K562 (cell line): ENCODE measurements at regions not wholly inside any gene's neighbourhood (a gene's known extent, or its start where the extent isn't known, plus 50 kb on each side); places are given as distances from the start of the nearest gene placed in this dataset.
A peak's percentile ranks its signal among the peaks of the same experiment; 100 is the strongest.

Experiments
- ATAC-seq: fragments of 200-7000 bp; cut with Tn5 transposase; 3 replicates; pipeline ENCODE4 v1.9.1; 2020; ENCODE audit warnings: moderate library complexity
- BruUV-seq: library from RNA; stranded (reverse); fragments of 400-500 nt; replicated peaks from 2 replicates; lab custom pipeline; 2021; lab: Mats Ljungman, UMichigan
- CTCF ChIA-PET: fragments of 300-600 bp; formaldehyde crosslinking; extraction: SDS; loops from one replicate; lab custom pipeline; 2021; ENCODE audit warnings: low intra/inter-chr PET ratio; lab: Yijun Ruan, JAX
- POLR2A ChIA-PET: fragments of 300-600, 350-650 bp; sonication (Branson Sonifier 250); formaldehyde crosslinking; extraction: SDS; loops from one replicate; lab custom pipeline; 2021; ENCODE audit warnings: antibody characterized with exemption, inconsistent platforms; lab: Yijun Ruan, JAX
- DNase-seq, 4 experiments: peaks; one replicate each; pipeline versions ENCODE4 v3.0.0 to v3.0.0-alpha.2; 2011 to 2018; ENCODE audit warnings: low spot score in 3 of 4, mixed read lengths in 3 of 4; ENCODE audit errors: extremely low read depth in 1 of 4
- FAIRE-seq: peaks from 2 replicates; lab custom pipeline; 2011; peaks lifted over from hg19 to GRCh38; lab: Jason Lieb, UNC
- H2AFZ ChIP-seq: 2 replicates; pipeline ENCODE4 v1.6.0; 2011; ENCODE audit warnings: low read depth, low read length, control low read depth, inconsistent platforms
- H3K27ac ChIP-seq: fragments of 200-600 bp; 3 replicates; pipeline ENCODE4 v1.8.0; 2011; ENCODE audit warnings: low read depth, mild to moderate bottlenecking, control low read depth, inconsistent platforms, low read length, moderate library complexity, mixed read lengths; ENCODE audit errors: extremely low read depth
- H3K27me3 ChIP-seq, 2 experiments: fragments of 300-600 bp in 1 of 2; 2 replicates in 1 of 2; 3 replicates in 1 of 2; pipeline versions ENCODE4 v1.6.0 to v1.8.0; 2011; ENCODE audit warnings: inconsistent platforms in 2 of 2, low read length in 2 of 2, mild to moderate bottlenecking in 1 of 2, mixed read lengths in 1 of 2, moderate library complexity in 1 of 2; ENCODE audit not compliant: control insufficient read depth in 2 of 2, insufficient read depth in 2 of 2
- H3K36me3 ChIP-seq: fragments of 300-600 bp; 3 replicates; pipeline ENCODE4 v1.8.0; 2011; ENCODE audit warnings: mild to moderate bottlenecking, low read length, inconsistent platforms; ENCODE audit not compliant: control insufficient read depth, insufficient read depth
- H3K4me1 ChIP-seq, 2 experiments: fragments of 200-600 bp in 1 of 2; replicated peaks in 1 of 2; 2 replicates in 1 of 2; 3 replicates in 1 of 2; pipeline versions ENCODE4 v1.5.1 to v1.8.0; 2011; ENCODE audit warnings: inconsistent platforms in 2 of 2, low read length in 2 of 2, mild to moderate bottlenecking in 1 of 2, mixed read lengths in 1 of 2, moderate library complexity in 1 of 2; ENCODE audit not compliant: control insufficient read depth in 2 of 2, insufficient read depth in 2 of 2
- H3K4me2 ChIP-seq: 2 replicates; pipeline ENCODE4 v1.6.1; 2011; ENCODE audit warnings: low read length, control low read depth, inconsistent platforms, mixed read lengths; ENCODE audit not compliant: insufficient read depth
- H3K4me3 ChIP-seq: fragments of 200-600 bp; sonication (generic), shearing (Covaris generic); 2 replicates; pipeline ENCODE4 v1.5.1; 2016; ENCODE audit warnings: control low read depth, inconsistent platforms
- H3K79me2 ChIP-seq: fragments of 200-600 bp; 3 replicates; pipeline ENCODE4 v1.8.0; 2011; ENCODE audit warnings: low read length, inconsistent platforms; ENCODE audit not compliant: control insufficient read depth, insufficient read depth
- H3K9ac ChIP-seq, 2 experiments: 2 replicates each; pipeline versions ENCODE4 v1.6.0 to v1.6.1; 2011; ENCODE audit warnings: low read depth in 2 of 2, low read length in 2 of 2, control low read depth in 1 of 2, inconsistent platforms in 1 of 2, mild to moderate bottlenecking in 1 of 2, mixed read lengths in 1 of 2; ENCODE audit not compliant: insufficient read depth in 1 of 2
- H3K9me1 ChIP-seq: one replicate; pipeline ENCODE4 v1.6.0; 2011; ENCODE audit warnings: inconsistent platforms, mild to moderate bottlenecking, low read length, moderate library complexity; ENCODE audit not compliant: control insufficient read depth, insufficient read depth
- H3K9me3 ChIP-seq: replicated peaks from 2 replicates; pipeline ENCODE4 v1.5.1; 2011; ENCODE audit warnings: low read depth, low read length, inconsistent platforms; ENCODE audit not compliant: control insufficient read depth, insufficient read depth
- H4K20me1 ChIP-seq: replicated peaks from 2 replicates; pipeline ENCODE4 v1.6.1; 2011; ENCODE audit warnings: low read length, inconsistent platforms, mixed read lengths; ENCODE audit not compliant: control insufficient read depth, insufficient read depth
- ATF1 ChIP-seq, 2 experiments: fragments of 450-650 bp in 1 of 2; IDR thresholded peaks; 2 replicates each; pipeline ENCODE4 v1.6.1; 2016; ENCODE audit warnings: missing compliant biosample characterization in 1 of 2, missing genetic modification characterization in 1 of 2
- SMAD3 ChIP-seq: fragments of 450-650 bp; formaldehyde crosslinking; conservative IDR thresholded peaks from 2 replicates; pipeline ENCODE4 v1.4.0; 2020; ENCODE audit warnings: mild to moderate bottlenecking
- WGBS: fragments of 100-300 bp; shearing (Covaris generic); methylation state at CpG from one replicate; pipeline ENCODE4 v1.1.6; 2016; ENCODE audit warnings: low coverage, mixed read lengths; ENCODE audit not compliant: insufficient coverage; ENCODE audit errors: missing lambda C conversion rate; 5-methylcytosine and 5-hydroxymethylcytosine counted together
- in situ Hi-C: fragments of 300-500 bp; cut with MboI; formaldehyde crosslinking; loops from 4 replicates; pipeline ENCODE4 v1.15.0; 2018; ENCODE audit warnings: inconsistent platforms, mixed read lengths
- intact Hi-C: fragments of 100-400 bp; cut with micrococcal nuclease; formaldehyde crosslinking; loops from 2 replicates; pipeline ENCODE4 v1.14.2; 2022
- TF ChIP-seq, protein P1 (sequence below), 2 experiments: fragments of 450-650 bp; formaldehyde crosslinking in 1 of 2; IDR thresholded peaks; 2 replicates each; pipeline versions ENCODE4 v1.4.0 to v1.6.1; 2014 to 2020; ENCODE audit warnings: mild to moderate bottlenecking in 2 of 2, borderline replicate concordance in 1 of 2, low read depth in 1 of 2
- TF ChIP-seq, protein P2 (sequence below): fragments of 450-650 bp; IDR thresholded peaks from 2 replicates; pipeline ENCODE4 v1.7.0; 2016; ENCODE audit warnings: borderline replicate concordance
- TF ChIP-seq, protein P3 (sequence below): fragments of 250-450 bp; sonication (Bioruptor Pico); IDR thresholded peaks from 2 replicates; pipeline ENCODE4 v1.8.0; 2022; ENCODE audit warnings: moderate library complexity, mild to moderate bottlenecking, inconsistent platforms

DNA sequence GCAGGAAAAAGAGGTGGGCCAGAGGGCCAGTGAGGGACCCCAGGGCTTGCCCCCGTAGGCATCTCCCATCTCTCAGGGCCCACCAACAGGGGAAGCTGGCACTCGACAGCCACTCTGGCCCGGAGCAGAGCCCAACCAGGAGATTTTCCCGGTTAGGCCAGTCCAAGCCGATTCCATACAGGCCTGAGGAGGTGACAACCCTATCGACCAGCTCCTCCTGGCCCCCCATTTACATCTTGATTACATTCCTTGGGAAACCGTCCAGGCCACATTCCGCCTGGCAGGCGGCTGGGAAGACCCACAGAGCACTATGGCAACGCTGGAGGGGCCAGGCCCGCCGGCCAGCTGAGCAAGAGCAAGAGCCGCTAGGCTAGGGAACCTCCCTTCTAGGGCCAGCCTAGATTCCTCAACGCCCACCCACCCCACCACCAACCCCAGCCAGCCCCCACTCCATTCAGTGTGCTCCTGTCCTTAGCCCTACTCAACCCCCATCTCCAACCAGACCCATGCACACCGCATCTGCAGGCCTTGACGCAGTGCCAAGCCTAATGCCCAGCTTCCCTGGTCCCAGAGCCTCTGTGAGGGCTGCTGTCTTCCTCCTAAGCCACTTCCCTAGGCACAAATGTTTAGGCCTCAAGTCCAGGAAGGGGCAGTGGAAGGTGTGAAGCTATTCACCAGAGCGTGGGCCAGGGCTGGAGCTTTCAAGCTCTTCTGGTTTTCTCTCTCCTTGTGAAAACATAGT is 161.2 kb downstream of the EFNB1 start:
- Histone ChIP-seq H3K9ac (no peak overlapping the region; a peak in 1 of 4 replicates), H3K27ac (no peak overlapping the region), H3K79me2 (no peaks in the 10 kb centered on the region), H3K9me1 (no peaks in the 10 kb centered on the region), H2AFZ (no peak overlapping the region), H3K4me3 (no peak overlapping the region), H3K36me3 (no peaks in the 10 kb centered on the region), H3K9me3 (no peaks in the 10 kb centered on the region), H3K4me2 (no peak overlapping the region), H3K4me1 (no peaks in the 10 kb centered on the region; a peak in 1 of 5 replicates), H3K27me3 (peaks cover 0 to 10% of the 10 kb centered on the region in 2 experiments; a peak in 1 of 5 replicates), H4K20me1 (no peaks in the 10 kb centered on the region)
- DNase-seq (peak in 1 of 4 experiments; percentile 4), ATAC-seq (no peak; the same call in 1 of the 3 replicates), FAIRE-seq (no peak)
- WGBS = 3% methylated on average over 9 of the region's 17 CpGs
- ChIA-PET POLR2A (no interaction called here), CTCF (no interaction called here)
- intact Hi-C loops (no loop called here), in situ Hi-C loops (no loop called here)
- TF ChIP-seq, protein P1, sequence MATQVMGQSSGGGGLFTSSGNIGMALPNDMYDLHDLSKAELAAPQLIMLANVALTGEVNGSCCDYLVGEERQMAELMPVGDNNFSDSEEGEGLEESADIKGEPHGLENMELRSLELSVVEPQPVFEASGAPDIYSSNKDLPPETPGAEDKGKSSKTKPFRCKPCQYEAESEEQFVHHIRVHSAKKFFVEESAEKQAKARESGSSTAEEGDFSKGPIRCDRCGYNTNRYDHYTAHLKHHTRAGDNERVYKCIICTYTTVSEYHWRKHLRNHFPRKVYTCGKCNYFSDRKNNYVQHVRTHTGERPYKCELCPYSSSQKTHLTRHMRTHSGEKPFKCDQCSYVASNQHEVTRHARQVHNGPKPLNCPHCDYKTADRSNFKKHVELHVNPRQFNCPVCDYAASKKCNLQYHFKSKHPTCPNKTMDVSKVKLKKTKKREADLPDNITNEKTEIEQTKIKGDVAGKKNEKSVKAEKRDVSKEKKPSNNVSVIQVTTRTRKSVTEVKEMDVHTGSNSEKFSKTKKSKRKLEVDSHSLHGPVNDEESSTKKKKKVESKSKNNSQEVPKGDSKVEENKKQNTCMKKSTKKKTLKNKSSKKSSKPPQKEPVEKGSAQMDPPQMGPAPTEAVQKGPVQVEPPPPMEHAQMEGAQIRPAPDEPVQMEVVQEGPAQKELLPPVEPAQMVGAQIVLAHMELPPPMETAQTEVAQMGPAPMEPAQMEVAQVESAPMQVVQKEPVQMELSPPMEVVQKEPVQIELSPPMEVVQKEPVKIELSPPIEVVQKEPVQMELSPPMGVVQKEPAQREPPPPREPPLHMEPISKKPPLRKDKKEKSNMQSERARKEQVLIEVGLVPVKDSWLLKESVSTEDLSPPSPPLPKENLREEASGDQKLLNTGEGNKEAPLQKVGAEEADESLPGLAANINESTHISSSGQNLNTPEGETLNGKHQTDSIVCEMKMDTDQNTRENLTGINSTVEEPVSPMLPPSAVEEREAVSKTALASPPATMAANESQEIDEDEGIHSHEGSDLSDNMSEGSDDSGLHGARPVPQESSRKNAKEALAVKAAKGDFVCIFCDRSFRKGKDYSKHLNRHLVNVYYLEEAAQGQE (IDR thresholded peaks at IDR 0.05; ENCODE audit: borderline replicate concordance) = no peak
- TF ChIP-seq, protein P1 (CRISPR knock-in tag; IDR thresholded peaks at IDR 0.05; ENCODE audit: low read depth) = no peak
- TF ChIP-seq, protein P2, sequence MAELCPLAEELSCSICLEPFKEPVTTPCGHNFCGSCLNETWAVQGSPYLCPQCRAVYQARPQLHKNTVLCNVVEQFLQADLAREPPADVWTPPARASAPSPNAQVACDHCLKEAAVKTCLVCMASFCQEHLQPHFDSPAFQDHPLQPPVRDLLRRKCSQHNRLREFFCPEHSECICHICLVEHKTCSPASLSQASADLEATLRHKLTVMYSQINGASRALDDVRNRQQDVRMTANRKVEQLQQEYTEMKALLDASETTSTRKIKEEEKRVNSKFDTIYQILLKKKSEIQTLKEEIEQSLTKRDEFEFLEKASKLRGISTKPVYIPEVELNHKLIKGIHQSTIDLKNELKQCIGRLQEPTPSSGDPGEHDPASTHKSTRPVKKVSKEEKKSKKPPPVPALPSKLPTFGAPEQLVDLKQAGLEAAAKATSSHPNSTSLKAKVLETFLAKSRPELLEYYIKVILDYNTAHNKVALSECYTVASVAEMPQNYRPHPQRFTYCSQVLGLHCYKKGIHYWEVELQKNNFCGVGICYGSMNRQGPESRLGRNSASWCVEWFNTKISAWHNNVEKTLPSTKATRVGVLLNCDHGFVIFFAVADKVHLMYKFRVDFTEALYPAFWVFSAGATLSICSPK = peak; percentile 90; the same call in 1 of the 2 replicates
- TF ChIP-seq, protein P3, sequence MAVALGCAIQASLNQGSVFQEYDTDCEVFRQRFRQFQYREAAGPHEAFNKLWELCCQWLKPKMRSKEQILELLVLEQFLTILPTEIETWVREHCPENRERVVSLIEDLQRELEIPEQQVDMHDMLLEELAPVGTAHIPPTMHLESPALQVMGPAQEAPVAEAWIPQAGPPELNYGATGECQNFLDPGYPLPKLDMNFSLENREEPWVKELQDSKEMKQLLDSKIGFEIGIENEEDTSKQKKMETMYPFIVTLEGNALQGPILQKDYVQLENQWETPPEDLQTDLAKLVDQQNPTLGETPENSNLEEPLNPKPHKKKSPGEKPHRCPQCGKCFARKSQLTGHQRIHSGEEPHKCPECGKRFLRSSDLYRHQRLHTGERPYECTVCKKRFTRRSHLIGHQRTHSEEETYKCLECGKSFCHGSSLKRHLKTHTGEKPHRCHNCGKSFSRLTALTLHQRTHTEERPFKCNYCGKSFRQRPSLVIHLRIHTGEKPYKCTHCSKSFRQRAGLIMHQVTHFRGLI (CRISPR knock-in tag) = peak; percentile 78; the same call in 1 of the 2 replicates
- TF ChIP-seq SMAD3 (CRISPR knock-in tag) (no peak), ATF1 (CRISPR knock-in tag; IDR thresholded peaks at IDR 0.05) (no peak), ATF1 (tag; IDR thresholded peaks at IDR 0.05) (no peak)
- BruUV-seq = no TSS peak
